Chondrocyte (in vitro differentiated cells): ENCODE measurements at regions not wholly inside any gene's neighbourhood (a gene's known extent, or its start where the extent isn't known, plus 50 kb on each side); places are given as distances from the start of the nearest gene placed in this dataset.

ENCODE experiments used
- DNase-seq: peaks from one replicate; pipeline ENCODE4 v3.0.0; 2021; ENCODE audit warnings: mixed read lengths, low spot score
- H3K27ac Mint-ChIP-seq: one replicate; pipeline ENCODE4 v1.8.0; 2021; ENCODE audit warnings: mild to moderate bottlenecking, moderate library complexity, mixed read lengths; ENCODE audit not compliant: unreplicated experiment
- H3K27me3 Mint-ChIP-seq: 2 replicates; pipeline ENCODE4 v1.8.0; 2021; ENCODE audit warnings: low read depth, mixed read lengths
- H3K36me3 Mint-ChIP-seq: 2 replicates; pipeline ENCODE4 v1.8.0; 2021; ENCODE audit warnings: low read depth, mixed read lengths
- H3K4me1 Mint-ChIP-seq: 2 replicates; pipeline ENCODE4 v1.8.0; 2021; ENCODE audit warnings: low read depth, mild to moderate bottlenecking, mixed read lengths
- H3K4me3 Mint-ChIP-seq: one replicate; pipeline ENCODE4 v1.8.0; 2021; ENCODE audit warnings: mild to moderate bottlenecking, moderate library complexity, mixed read lengths; ENCODE audit not compliant: unreplicated experiment
- H3K9me3 Mint-ChIP-seq: 2 replicates; pipeline ENCODE4 v1.8.0; 2021; ENCODE audit warnings: low read depth, mixed read lengths
- CTCF ChIP-seq: fragments of 200-600 bp; sonication (generic); IDR thresholded peaks from 2 replicates; pipeline ENCODE4 v1.5.0; 2021; ENCODE audit warnings: antibody characterized with exemption, mild to moderate bottlenecking, moderate library complexity

GRCh38 chr4:100933628-100934027 lies 413.7 kb downstream of the PPP3CA start:
- no peak for DNase-seq
- no peak for TF ChIP-seq CTCF
- Mint-ChIP-seq H3K36me3 (no peaks in the 10 kb centered on the region), H3K27ac (no peak overlapping the region), H3K9me3 (no peaks in the 10 kb centered on the region), H3K27me3 (peaks cover 2% of the 10 kb centered on the region), H3K4me3 (no peak overlapping the region), H3K4me1 (no peaks in the 10 kb centered on the region)

GRCh38 chr4:100929758-100930157 lies 411.9 kb upstream of the EMCN start:
- no peak for DNase-seq
- H3K9me3 Mint-ChIP-seq, result no peaks in the 10 kb centered on the region
- no peak for TF ChIP-seq CTCF
- H3K27me3 Mint-ChIP-seq, result peaks cover 5% of the 10 kb centered on the region
- H3K4me1 Mint-ChIP-seq, result no peaks in the 10 kb centered on the region
- no peak overlapping the region for H3K4me3 Mint-ChIP-seq
- no peak overlapping the region for H3K27ac Mint-ChIP-seq
- no peaks in the 10 kb centered on the region for H3K36me3 Mint-ChIP-seq

- H3K4me1 Mint-ChIP-seq, result no peaks in the 10 kb centered on the region
- H3K9me3 Mint-ChIP-seq, result peaks cover 3% of the 10 kb centered on the region
- H3K27me3 Mint-ChIP-seq, result peaks cover 7% of the 10 kb centered on the region
- no peak overlapping the region for H3K4me3 Mint-ChIP-seq
- no peak overlapping the region for H3K27ac Mint-ChIP-seq
- DNase-seq, result no peak
- H3K36me3 Mint-ChIP-seq, result no peaks in the 10 kb centered on the region
- TF ChIP-seq CTCF, result no peak
Measured at GRCh38 chr4:100929135-100929534, 411.3 kb upstream of the EMCN start.

- Mint-ChIP-seq H3K36me3 (no peaks in the 10 kb centered on the region), H3K27ac (no peak overlapping the region), H3K9me3 (peaks cover 8% of the 10 kb centered on the region), H3K4me1 (no peaks in the 10 kb centered on the region), H3K27me3 (peaks cover 6% of the 10 kb centered on the region), H3K4me3 (no peak overlapping the region)
- no peak for DNase-seq
- no peak for TF ChIP-seq CTCF
Measured at GRCh38 chr4:100926039-100926717, 408.4 kb upstream of the EMCN start.

GRCh38 chr4:100913685-100914084 lies 395.9 kb upstream of the EMCN start:
- Mint-ChIP-seq H3K27me3 (peaks cover 2% of the 10 kb centered on the region), H3K4me3 (no peak overlapping the region), H3K4me1 (no peaks in the 10 kb centered on the region), H3K9me3 (peaks cover 17% of the 10 kb centered on the region), H3K36me3 (peaks cover 13% of the 10 kb centered on the region), H3K27ac (no peak overlapping the region)
- TF ChIP-seq CTCF, result no peak
- DNase-seq, result no peak
